D341Med (cell line): ENCODE measurements at regions not wholly inside any gene's neighbourhood (a gene's known extent, or its start where the extent isn't known, plus 50 kb on each side); places are given as distances from the start of the nearest gene placed in this dataset.
A peak's percentile ranks its signal among the peaks of the same experiment; 100 is the strongest.

Experiments
- DNase-seq: peaks from one replicate; pipeline ENCODE4 v3.0.0; 2012; ENCODE audit warnings: low spot score

DNA sequence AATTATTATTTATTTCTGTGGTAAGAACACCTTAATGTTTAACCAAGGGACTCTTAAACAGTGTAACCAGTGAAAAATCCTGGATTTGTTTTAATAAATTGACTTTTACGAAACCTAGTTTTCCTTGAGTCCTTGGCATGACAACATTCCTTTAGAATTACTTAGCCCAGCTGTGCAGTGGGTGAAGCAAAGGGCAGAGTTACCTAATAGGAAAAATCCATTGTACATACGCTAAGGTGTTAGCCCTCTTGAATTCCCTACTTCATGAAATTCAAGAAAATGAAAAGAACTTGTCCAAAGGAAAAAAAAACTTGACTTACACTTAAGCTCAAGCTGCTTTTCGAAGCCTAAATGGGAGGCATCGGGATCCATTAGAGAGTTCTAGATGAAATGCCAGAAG is 852.0 kb upstream of the ADAMTS5 start:
- DNase-seq = no peak

GRCh38 chr21:27817902-27818623 is 851.2 kb upstream of the ADAMTS5 start:
- DNase-seq = no peak

DNA sequence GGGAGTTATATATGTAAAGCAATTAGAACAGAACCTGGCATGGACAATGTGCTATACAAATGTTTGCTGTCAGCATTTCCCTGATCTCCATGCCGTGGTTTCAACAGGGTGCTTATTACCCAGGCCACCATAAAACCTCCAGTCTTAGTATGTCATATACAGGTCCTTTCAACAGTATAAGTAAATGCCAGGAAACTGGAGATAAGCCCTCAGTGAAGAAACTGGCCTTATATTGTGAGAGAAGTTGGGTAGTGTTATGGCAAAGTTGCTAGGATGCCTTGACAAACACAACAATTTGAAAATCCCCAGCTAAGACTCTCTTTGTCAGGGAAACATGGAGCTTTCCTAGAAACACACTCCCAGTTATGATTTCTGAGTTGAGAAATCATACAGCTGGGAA is 850.2 kb upstream of the ADAMTS5 start:
- DNase-seq = no peak

GRCh38 chr21:27816301-27816700 is 849.4 kb upstream of the ADAMTS5 start:
- DNase-seq = no peak

GRCh38 chr21:27814226-27814625 is 847.3 kb upstream of the ADAMTS5 start:
- DNase-seq = no peak

- no peak for DNase-seq
Observed at GRCh38 chr21:27813750-27814149, 846.9 kb upstream of the ADAMTS5 start.

- DNase-seq = no peak
Observed at GRCh38 chr21:27813344-27813743, 846.5 kb upstream of the ADAMTS5 start.

GRCh38 chr21:27812279-27812678 is 845.4 kb upstream of the ADAMTS5 start:
- DNase-seq = no peak

- DNase-seq = no peak
Observed at GRCh38 chr21:27808923-27809322, 842.0 kb upstream of the ADAMTS5 start.

- DNase-seq = no peak
Observed at GRCh38 chr21:27807596-27807995, 840.7 kb upstream of the ADAMTS5 start.

DNA sequence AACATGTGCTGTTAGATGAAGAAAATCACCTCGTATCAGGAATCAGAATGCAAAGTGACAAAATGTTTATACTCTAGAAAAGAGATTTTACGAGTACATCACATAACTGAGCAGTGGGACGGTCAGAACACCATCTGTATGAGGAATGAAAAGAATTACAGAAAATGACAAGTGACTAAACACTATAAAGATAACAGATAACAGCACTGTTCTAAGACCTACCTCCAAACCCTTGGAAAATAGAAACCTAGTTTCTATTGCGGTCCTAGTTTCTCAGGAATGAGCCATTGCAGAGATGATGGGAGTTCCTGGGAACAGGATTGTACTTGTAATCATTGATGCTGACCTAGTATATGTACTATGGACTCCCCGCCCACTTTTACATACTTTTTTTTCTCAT is 839.4 kb upstream of the ADAMTS5 start:
- no peak for DNase-seq

DNA sequence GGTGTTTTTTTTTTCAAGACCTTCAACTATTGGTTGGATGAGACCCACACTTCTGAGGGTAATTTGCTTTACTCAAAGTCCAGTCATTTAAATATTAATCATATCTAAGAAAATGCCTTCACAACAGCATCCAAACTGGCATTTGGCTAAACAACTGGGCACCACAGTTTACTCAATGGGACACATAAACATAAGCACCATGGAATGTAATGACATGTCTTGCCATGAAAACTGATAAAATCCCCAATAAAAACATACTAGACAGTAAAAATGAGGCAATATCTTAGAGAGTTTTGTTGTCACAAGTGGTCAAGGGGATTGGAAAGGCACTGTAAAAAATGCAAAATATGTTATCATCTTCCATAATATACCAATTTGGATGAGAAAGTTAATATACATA is 838.8 kb upstream of the ADAMTS5 start:
- no peak for DNase-seq

- DNase-seq = no peak
Observed at GRCh38 chr21:27804515-27804914, 837.6 kb upstream of the ADAMTS5 start.

DNA sequence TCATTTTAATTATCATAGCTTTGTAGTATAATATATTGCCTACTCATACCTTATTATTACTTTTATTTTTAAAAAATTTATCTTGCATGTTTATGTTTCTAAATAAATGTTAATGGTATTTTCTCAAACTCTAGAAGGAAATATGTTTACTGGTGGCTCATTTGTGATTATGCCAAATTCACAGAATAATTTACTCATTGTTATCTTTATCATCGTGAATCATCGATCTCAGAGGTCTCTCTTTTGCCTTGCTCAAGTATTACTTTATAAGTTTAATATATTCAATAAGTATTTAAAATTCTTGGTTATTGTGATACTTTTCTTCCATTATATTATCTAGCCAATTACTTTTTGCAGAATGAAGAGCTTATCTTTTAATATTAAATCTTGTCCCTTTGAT is 836.7 kb upstream of the ADAMTS5 start:
- DNase-seq = no peak

DNA sequence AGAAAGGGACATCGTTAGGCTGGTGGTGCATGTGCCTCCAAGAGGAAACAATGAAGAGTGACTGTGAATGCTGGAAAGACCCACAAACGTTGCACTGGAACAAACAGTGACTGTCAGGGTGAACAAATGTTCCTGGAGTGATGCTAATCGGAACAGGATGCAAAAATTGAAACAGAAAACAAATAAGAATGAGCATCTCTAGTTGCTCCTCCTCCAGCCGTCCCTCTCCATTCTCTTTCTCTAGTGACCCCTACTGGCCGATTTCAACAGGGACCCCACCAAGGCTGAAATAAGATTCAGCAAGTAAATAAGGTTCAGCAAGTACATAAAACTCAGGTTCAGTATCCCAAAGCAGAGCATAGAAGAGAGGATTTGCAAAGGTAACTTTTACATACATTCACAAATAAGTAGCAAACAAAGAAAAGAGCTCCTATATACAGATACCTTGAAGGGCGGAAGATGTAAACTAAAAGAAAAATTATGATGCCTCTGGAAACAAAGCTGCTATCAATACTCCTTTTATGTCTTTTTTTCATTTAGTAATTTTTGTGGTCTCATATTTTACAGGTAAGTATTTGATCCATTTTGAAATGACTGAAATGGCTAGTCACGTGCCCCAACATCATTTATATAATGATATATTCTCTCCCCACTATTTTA is 836.1 kb upstream of the ADAMTS5 start:
- DNase-seq = peak; percentile 43

GRCh38 chr21:27799861-27800260 is 833.0 kb upstream of the ADAMTS5 start:
- DNase-seq = no peak

GRCh38 chr21:27796106-27796505 is 829.2 kb upstream of the ADAMTS5 start:
- DNase-seq = no peak

GRCh38 chr21:27795418-27795817 is 828.5 kb upstream of the ADAMTS5 start:
- DNase-seq = no peak

DNA sequence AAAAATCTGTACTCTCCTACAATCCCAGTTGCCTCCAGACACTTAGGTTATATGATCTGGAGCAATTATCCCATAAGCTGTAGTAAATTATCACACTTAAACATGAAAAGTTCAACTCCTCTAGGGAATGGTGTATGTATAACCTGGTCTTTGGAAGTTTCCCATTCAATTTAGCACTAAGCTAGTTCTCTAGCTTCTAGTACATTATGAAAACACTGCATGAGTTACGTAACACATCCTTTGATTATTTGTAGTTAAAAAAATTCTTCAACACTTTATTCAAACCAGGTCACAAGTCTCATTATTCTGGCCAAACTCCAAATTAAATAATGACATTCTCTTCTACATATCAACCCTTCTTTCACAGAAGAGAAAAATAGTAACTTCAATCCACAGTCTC is 827.0 kb upstream of the ADAMTS5 start:
- no peak for DNase-seq

GRCh38 chr21:27787046-27787445 is 820.2 kb upstream of the ADAMTS5 start:
- DNase-seq = no peak

DNA sequence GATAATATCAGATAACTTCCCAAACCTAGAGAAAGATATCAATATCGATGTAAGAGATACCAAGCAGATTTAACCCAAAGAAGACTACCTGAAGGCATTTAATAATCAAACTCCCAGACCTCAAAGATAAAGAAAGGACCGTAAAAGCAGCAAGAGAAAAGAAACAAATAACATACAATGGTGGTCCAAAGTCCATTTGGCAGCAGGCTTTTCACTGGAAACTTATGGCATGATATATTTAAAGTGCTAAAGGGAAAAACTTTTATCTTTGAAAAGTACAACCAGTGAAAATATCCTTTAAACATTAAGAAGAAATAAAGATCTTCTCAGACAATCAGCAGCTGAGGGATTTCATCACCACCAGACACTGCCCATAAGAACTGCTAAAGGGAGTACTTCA is 812.7 kb upstream of the ADAMTS5 start:
- no peak for DNase-seq

- DNase-seq = no peak
Observed at GRCh38 chr21:27776925-27777553, 810.2 kb upstream of the ADAMTS5 start.

DNA sequence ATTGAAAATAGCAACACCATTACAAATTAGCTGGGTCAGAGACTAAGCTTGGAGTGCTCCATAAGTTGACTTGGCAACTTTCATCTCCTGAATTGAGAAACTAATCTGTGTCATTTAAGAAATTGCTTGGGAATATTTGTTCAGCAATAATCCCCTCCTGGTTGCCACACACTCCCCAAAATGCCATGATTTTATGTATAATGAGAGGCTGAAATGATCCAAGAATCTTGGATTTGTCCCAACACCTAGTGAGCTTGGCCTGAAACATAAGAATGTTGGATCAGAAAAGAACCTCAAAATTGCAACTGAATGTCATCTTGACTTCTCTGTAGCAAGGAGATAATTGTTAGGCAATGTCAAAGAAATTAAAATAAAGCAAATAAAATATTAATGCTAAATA is 805.9 kb upstream of the ADAMTS5 start:
- DNase-seq = no peak
